Sigmoid colon (tissue), 6 donors: ENCODE measurements at regions not wholly inside any gene's neighbourhood (a gene's known extent, or its start where the extent isn't known, plus 50 kb on each side); places are given as distances from the start of the nearest gene placed in this dataset.

Source experiments
- DNase-seq: peaks from one replicate; pipeline ENCODE4 v3.0.0-alpha.2; 2019
- H3K27ac ChIP-seq, 4 donors: fragments of 200-600 bp; sonication (generic); one replicate each; pipeline ENCODE4 v1.5.1; 2016 to 2019; ENCODE audit warnings: mild to moderate bottlenecking in 1 of 4
- H3K27me3 ChIP-seq, 3 donors: fragments of 200-600 bp; sonication (generic); one replicate each; pipeline ENCODE4 v1.5.1; 2019; ENCODE audit warnings: mild to moderate bottlenecking in 1 of 3
- H3K36me3 ChIP-seq, 4 donors: fragments of 200-600 bp; sonication (generic); one replicate each; pipeline ENCODE4 v1.5.1; 2016 to 2019
- H3K4me1 ChIP-seq, 4 donors: fragments of 200-600 bp; sonication (generic); one replicate each; pipeline ENCODE4 v1.5.1; 2017 to 2019
- H3K4me3 ChIP-seq, 4 donors: fragments of 200-600 bp; sonication (generic); one replicate each; pipeline ENCODE4 v1.5.1; 2017 to 2019; ENCODE audit warnings: mild to moderate bottlenecking in 2 of 4, moderate library complexity in 1 of 4
- H3K9me3 ChIP-seq, 4 donors: fragments of 200-600 bp in 3 of 4; sonication (generic) in 3 of 4; one replicate each; pipeline versions ENCODE4 v1.5.1 to v1.6.1; 2013 to 2019
- CTCF ChIP-seq, 4 experiments: fragments of 450-650 bp in 3 of 4; fragments of 200-600 bp in 1 of 4; IDR thresholded peaks; one replicate each; pipeline ENCODE4 v1.5.1; 2016 to 2019; ENCODE audit warnings: antibody characterized with exemption in 4 of 4, mild to moderate bottlenecking in 3 of 4, moderate library complexity in 2 of 4
- EP300 ChIP-seq, 4 donors: sonication (generic); formaldehyde crosslinking; IDR thresholded peaks; one replicate each; pipeline ENCODE4 v1.6.1; 2017; ENCODE audit warnings: antibody characterized with exemption in 4 of 4
- POLR2A ChIP-seq, 2 donors: fragments of 450-650 bp; IDR thresholded peaks; one replicate each; pipeline ENCODE4 v1.6.1; 2016; ENCODE audit warnings: antibody characterized with exemption in 2 of 2, mild to moderate bottlenecking in 2 of 2, moderate library complexity in 2 of 2
- POLR2AphosphoS5 ChIP-seq, 4 donors: sonication (generic); formaldehyde crosslinking; IDR thresholded peaks; one replicate each; pipeline ENCODE4 v1.6.1; 2017; ENCODE audit warnings: antibody characterized with exemption in 4 of 4
- WGBS, 2 donors: extraction: QIAGEN DNeasy Blood & Tissue Kit; methylation state at CpG; one replicate each; pipeline ENCODE4 v1.1.7; 2013; 5-methylcytosine and 5-hydroxymethylcytosine counted together
- intact Hi-C: fragments of 100-400 bp; cut with DNase I; formaldehyde crosslinking; loops from one replicate; pipeline ENCODE4 v1.15.1; 2023
- donor health status: healthy with polysubstance abuse.
- donor health status: healthy.

- no peak for TF ChIP-seq EP300 (IDR thresholded peaks at IDR 0.05)
- TF ChIP-seq POLR2AphosphoS5 (IDR thresholded peaks at IDR 0.05): no peak
- no peak for TF ChIP-seq POLR2A (IDR thresholded peaks at IDR 0.05)
- TF ChIP-seq CTCF (IDR thresholded peaks at IDR 0.05): no peak
- Histone ChIP-seq H3K4me3 (no peak overlapping the region), H3K4me1 (no peaks in the 10 kb centered on the region), H3K27ac (no peak overlapping the region), H3K27me3 (no peaks in the 10 kb centered on the region), H3K9me3 (no peaks in the 10 kb centered on the region), H3K36me3 (no peaks in the 10 kb centered on the region)
- DNase-seq: no peak
- WGBS, 2 donors: 26 to 58% methylated on average over 1 of the region's 1 CpG
- intact Hi-C loops: no loop called here
These were observed 521.4 kb downstream of the ANKRD7 start for GRCh38 chr7:118745927-118746326.

GRCh38 chr7:118747473-118747872, 523.0 kb downstream of the ANKRD7 start:
- intact Hi-C loops: no loop called here

GRCh38 chr7:118753479-118753878, 529.0 kb downstream of the ANKRD7 start:
- intact Hi-C loops: no loop called here
- Histone ChIP-seq H3K4me1 (no peaks in the 10 kb centered on the region), H3K9me3 (no peaks in the 10 kb centered on the region), H3K27me3 (no peaks in the 10 kb centered on the region), H3K27ac (no peak overlapping the region), H3K36me3 (no peaks in the 10 kb centered on the region), H3K4me3 (no peak overlapping the region)
- 91 to 92% methylated on average over 1 of the region's 1 CpG for WGBS, 2 donors
- TF ChIP-seq EP300 (IDR thresholded peaks at IDR 0.05) (no peak), CTCF (IDR thresholded peaks at IDR 0.05) (no peak), POLR2A (IDR thresholded peaks at IDR 0.05) (no peak), POLR2AphosphoS5 (IDR thresholded peaks at IDR 0.05) (no peak)
- no peak for DNase-seq

More at GRCh38 chr7:118747473-118747872, 523.0 kb downstream of the ANKRD7 start:
- H3K36me3 ChIP-seq: no peaks in the 10 kb centered on the region
- no peak overlapping the region for H3K27ac ChIP-seq
- H3K27me3 ChIP-seq: no peaks in the 10 kb centered on the region
- no peaks in the 10 kb centered on the region for H3K9me3 ChIP-seq
- no peak overlapping the region for H3K4me3 ChIP-seq
- TF ChIP-seq EP300 (IDR thresholded peaks at IDR 0.05): no peak
- no peak for TF ChIP-seq CTCF (IDR thresholded peaks at IDR 0.05)
- no peak for TF ChIP-seq POLR2AphosphoS5 (IDR thresholded peaks at IDR 0.05)
- no peak for TF ChIP-seq POLR2A (IDR thresholded peaks at IDR 0.05)
- DNase-seq: no peak
- no peaks in the 10 kb centered on the region for H3K4me1 ChIP-seq

- WGBS, 2 donors: 68 to 73% methylated on average over 3 of the region's 3 CpGs
- Histone ChIP-seq H3K27ac (no peak overlapping the region), H3K36me3 (no peaks in the 10 kb centered on the region), H3K27me3 (no peaks in the 10 kb centered on the region), H3K9me3 (no peaks in the 10 kb centered on the region), H3K4me3 (no peak overlapping the region), H3K4me1 (no peaks in the 10 kb centered on the region)
- no peak for TF ChIP-seq POLR2A (IDR thresholded peaks at IDR 0.05)
- no peak for TF ChIP-seq CTCF (IDR thresholded peaks at IDR 0.05)
- no peak for TF ChIP-seq POLR2AphosphoS5 (IDR thresholded peaks at IDR 0.05)
- no peak for TF ChIP-seq EP300 (IDR thresholded peaks at IDR 0.05)
- no peak for DNase-seq
- intact Hi-C loops: no loop called here
These were observed 530.1 kb downstream of the ANKRD7 start for GRCh38 chr7:118754608-118755007.

GRCh38 chr7:118755067-118755625, 530.6 kb downstream of the ANKRD7 start:
- Histone ChIP-seq H3K9me3 (no peaks in the 10 kb centered on the region), H3K4me1 (no peaks in the 10 kb centered on the region), H3K27ac (no peak overlapping the region), H3K36me3 (no peaks in the 10 kb centered on the region), H3K4me3 (no peak overlapping the region), H3K27me3 (no peaks in the 10 kb centered on the region)
- no peak for DNase-seq
- 57 to 63% methylated on average over 3 of the region's 3 CpGs for WGBS, 2 donors
- intact Hi-C loops: no loop called here
- TF ChIP-seq POLR2AphosphoS5 (IDR thresholded peaks at IDR 0.05) (no peak), POLR2A (IDR thresholded peaks at IDR 0.05) (no peak), CTCF (IDR thresholded peaks at IDR 0.05) (no peak), EP300 (IDR thresholded peaks at IDR 0.05) (no peak)
